ENCODE measurements at regions not wholly inside any gene's neighbourhood (a gene's known extent, or its start where the extent isn't known, plus 50 kb on each side); places are given as distances from the start of the nearest gene placed in this dataset.
"Not testable (repeated sequence)": the region's sequence is repeated elsewhere in the genome, so short reads cannot be mapped to it uniquely, and the experiment has no call there.

DNA sequence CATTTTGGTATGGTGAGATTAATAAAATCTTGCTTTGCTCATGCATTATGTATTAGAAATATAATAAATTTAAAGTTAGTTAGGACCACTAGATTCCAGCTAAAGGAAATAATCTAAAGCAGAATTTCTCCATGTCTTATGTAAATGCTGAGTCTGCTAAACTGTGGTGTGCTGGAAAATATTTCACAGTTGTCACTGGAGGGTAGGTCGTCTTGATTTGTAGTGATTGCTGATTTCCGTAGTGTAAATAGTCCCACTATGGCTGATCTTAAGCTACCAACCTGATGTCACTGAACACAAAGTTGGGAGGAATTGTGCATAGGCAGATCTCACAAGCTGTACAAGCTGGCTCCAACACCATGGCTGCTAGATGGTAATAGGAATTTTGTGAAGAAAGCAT lies 133.4 kb upstream of the NR3C2 start:
- ATAC-seq: no peak
- no peak for DNase-seq (ENCODE audit: low spot score)

DNA sequence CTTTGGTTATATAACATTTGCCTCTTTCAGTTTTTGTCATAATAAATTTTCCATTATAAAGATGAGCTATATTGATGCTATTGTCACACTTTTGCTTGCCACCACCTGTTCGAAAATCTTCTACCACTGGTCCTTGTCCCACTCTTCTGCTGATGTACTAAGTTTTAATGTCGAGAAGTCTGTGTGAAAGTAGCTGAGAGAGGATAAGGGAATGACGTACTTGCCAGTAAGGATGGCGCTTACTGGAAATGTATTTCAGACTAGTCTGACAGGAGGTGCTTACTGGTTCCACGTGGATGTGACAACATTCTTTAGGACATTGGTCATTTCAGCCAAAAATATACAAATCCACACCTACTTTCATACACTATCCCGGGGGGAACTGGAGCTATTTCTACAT lies 132.7 kb upstream of the NR3C2 start:
- no peak for ATAC-seq
- DNase-seq (ENCODE audit: low spot score): no peak

DNA sequence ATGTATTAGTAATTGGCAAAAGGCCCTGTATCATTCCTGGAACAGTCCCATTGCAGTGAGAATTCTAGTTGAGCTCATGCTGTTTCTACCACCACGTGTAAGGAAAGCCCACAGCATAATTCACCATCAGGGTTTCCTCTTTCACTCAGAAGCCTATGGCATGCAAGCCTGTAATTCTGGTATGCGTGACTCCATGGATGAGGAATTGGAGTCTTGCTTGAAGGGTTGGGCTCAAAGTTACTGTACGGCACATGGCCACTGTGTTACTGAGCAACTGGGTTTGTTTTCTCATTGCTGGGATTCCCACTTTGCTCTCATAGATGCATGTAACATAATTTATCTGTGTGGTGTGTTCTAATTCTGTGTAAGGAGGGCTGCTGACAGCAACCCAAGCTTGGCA lies 132.3 kb upstream of the NR3C2 start:
- ATAC-seq: no peak
- DNase-seq (ENCODE audit: low spot score): no peak

DNA sequence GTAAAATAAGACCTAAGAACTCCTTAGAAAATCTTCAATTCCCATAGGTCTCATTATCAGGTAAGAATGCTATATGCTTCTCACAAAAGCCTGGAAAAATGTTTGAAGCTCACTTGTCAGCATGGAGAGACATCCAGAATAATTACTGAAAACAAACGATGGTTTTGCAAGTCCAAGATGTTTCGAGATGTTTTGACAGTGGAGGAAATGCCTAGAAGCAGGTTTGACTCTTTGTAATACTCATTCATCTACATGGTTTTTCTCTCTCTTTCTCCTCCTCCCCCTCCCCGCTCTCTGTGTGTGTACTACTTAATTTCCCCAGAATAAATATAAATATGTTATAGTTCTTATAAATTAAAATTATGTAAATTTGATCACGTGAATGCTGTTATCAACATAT lies 131.9 kb upstream of the NR3C2 start:
- ATAC-seq: no peak
- no peak for DNase-seq (ENCODE audit: low spot score)

DNA sequence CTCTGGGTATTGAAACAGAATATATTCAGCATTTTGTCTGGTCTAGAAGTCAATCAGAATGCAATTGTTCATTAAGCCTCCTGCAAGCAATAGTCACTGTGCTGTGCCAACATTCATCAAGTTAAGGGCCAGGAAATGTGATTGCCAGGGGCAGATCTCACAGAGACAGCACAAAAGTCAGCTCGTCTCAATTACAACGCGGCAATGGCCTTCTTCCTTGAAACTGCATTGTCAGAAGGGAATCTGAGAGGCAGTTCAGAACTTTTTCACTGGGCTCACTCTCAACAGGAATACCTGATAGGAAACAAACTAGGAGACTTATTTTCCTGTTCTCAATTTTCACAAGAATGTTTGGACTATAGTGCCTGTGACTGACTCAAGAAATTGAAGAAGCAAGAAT lies 131.1 kb upstream of the NR3C2 start:
- ATAC-seq (no peak), DNase-seq (ENCODE audit: low spot score) (no peak)

DNA sequence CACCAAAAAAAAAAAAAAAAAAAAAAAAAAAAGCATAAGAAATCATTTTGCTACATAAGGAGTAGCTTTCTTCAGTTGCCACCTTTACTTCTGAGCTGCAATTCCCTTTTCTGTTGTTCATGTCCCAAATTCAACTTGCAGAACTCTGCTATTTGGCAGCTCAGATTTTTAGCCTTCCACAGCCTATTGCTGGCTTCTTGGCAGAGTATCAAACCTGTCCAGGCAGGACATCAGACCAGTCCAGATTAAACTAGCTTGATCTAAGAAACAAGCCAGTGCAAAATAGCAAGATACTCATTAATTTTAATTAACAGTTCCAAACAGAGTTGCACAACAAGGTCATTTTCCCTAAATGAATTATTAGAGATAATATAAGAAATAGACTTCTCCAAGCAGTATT lies 123.6 kb upstream of the NR3C2 start:
- ATAC-seq: peak; percentile 64
- no peak for DNase-seq (ENCODE audit: low spot score)

DNA sequence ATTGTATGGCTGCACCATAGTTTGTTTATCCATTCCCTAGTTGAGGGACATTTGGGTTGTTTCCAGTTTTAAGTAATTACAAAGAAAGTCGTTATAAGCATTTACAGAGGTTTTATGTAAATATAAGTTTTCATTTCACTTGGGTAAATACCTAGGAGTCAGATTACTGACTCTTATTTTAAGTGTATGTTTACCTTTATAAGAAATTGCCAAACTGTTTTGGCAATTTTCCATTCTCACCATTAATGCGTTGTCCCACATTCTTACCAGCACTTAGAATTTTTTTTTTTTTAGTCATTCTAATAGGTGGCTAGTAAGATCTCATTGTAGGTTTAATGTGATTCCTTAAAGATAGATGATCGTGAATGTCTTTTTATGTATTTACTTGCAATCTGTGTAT lies 121.5 kb upstream of the NR3C2 start:
- no peak for ATAC-seq
- no peak for DNase-seq (ENCODE audit: low spot score)

DNA sequence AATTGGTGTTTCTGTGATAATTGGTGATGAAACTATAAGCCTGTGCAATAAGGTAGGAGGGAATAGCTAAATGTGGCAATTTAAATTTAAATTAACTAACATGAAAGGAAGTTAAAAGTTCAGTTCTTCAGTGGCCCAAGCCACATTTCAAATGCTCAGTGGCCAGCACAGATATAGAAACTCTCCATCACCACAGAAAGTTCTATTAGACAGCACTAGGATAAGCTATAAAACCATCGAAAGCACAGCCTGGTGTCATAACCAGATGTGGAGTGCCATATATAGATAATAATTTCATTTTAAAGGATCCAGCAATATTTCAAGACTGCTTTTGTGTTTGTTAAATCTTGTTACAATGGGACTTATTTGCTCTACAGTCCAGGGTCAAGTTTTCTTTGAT lies 119.3 kb upstream of the NR3C2 start:
- ATAC-seq: no peak

DNA sequence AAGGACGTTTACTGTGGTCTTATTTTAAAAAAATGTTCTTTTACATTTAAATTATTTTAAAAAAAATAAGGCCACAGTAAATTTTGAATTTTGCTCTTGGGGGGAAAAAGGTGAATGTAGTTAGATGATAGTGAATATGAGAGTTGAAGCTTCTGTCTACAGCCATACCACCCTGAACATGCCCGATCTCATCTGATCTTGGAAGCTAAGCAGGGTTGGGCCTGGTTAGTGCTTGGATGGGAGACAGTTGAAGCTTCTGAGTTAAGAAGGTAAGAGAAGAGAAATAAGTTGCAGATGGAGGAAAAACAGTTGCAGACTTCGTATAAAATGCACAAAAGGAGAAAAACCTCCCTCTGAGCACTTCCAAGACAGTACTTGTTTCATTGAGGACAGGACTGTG lies 115.6 kb upstream of the NR3C2 start:
- no peak for DNase-seq (ENCODE audit: low spot score)
- no peak for ATAC-seq

More for the DNA sequence above, 119.3 kb upstream of the NR3C2 start:
- no peak for DNase-seq (ENCODE audit: low spot score)

DNA sequence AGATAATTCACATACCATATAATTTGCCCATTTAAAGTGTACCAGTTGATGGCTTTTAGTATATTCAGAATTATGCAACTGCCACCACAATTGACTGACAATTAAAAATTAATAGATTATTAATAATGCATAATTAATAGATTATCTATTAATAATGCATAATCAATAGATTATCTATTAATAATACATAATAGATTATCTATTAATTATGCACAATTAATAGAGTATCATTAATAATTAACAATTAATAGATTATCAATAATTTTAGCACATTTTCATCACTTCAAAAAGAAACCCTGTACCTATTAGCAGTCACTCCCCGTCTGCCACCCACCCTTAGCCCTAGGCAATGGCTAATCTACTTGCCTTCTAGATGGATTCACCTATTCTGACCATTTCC lies 108.6 kb upstream of the NR3C2 start:
- DNase-seq (ENCODE audit: low spot score) (no peak), ATAC-seq (no peak)

DNA sequence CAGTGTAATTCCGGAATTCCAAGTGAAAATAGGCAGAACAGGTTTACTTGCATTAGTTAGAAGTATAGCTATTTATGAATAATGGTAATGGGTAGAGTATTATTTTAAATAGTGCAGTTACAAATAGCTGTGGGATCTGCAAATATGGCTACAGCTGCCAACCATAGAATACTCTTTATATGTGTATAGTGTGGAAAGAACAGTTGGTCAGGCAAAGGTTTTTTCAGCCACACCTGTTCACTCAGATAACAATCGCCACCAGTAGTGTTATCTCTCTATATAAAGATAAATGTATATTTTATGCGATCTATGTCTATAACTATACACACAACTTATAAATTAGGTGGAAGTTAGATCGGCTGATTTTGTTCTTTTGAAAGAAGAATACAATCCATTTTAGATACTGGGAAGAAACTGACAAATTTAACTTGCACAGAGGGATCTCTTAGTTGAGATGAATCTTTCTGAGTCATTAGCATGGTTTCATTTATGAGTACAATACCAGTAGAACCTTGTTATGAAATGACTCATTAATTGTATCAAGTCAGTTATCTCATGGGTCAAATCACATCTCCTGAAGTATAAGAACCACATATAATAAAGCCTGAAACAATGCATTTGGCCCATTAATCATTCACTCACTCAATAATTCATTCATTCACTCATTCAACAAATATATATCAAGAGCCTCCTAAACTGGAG lies 100.9 kb upstream of the NR3C2 start:
- ATAC-seq (no peak), DNase-seq (ENCODE audit: low spot score) (no peak)

DNA sequence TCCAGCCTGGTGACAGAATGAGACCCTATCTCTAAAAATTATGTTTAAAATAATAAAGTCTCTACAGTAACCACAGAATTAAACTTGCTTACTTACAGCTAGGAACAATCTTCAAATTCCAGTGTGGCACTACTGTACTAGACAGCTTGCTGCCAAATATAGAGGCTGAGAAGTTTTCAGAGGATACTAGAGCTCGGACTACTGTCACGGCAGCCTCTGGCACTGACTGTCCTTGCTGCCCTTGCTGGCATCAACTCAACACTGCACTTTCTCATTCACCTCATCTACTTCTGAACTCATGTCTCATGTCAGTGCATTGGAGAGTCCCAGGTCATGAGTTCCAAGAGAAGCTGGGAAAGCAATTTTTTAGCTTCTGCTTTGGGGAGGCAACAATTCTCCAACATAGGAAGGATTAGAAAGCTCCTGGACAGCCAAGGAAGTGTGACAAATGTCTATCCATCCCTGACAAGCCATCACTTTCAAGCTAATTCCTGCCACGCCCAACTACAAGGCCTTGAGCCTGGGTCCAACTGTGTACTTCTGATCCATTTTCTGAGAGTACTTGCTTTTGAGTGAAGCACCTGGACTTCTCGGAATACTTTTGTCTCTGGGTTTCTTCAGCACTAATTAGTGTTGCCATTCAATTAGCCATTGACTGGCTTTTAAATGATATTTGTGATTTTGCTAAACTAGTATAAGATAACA lies 98.6 kb upstream of the NR3C2 start:
- ATAC-seq: no peak
- no peak for DNase-seq (ENCODE audit: low spot score)

DNA sequence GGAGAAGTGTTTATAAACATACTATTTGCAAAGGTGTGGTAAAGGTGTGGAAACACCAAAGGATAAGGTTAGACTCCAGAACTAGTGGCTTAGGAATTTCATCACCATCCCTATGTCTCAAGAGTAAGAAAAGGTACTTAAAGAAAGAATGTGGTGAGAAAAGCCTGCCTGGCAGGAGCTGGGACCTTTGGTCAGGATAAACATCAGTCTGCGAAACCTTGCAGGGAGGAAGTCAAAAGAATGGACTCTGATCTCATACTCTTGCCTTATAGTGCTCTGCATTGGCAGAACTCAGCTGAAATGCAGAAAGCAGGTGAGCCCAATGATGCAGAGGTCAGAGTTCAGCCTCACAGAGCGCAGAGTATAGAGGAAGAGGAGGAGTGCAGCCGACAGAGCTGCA lies 97.2 kb upstream of the NR3C2 start:
- peak; percentile 49 for ATAC-seq

DNA sequence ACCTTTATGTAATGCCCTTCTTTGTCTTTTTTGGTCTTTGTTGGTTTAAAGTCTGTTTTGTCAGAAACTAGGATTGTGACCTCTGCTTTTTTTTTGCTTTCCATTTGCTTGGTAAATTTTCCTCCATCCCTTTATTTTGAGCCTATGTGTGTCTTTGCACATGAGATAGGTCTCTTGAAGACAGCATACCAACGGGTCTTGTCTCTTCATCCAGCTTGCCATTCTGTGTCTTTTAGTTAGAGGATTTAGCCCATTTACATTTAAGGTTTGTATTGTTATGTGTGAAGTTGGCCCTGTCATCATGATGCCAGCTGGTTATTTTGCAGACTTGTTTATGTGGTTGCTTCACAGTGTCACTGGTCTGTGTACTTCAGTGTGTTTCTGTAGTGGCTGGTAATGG lies 91.6 kb upstream of the NR3C2 start:
- ATAC-seq; DNase-seq (ENCODE audit: low spot score): not testable (repeated sequence)

More for the DNA sequence above, 97.2 kb upstream of the NR3C2 start:
- DNase-seq (ENCODE audit: low spot score): no peak

DNA sequence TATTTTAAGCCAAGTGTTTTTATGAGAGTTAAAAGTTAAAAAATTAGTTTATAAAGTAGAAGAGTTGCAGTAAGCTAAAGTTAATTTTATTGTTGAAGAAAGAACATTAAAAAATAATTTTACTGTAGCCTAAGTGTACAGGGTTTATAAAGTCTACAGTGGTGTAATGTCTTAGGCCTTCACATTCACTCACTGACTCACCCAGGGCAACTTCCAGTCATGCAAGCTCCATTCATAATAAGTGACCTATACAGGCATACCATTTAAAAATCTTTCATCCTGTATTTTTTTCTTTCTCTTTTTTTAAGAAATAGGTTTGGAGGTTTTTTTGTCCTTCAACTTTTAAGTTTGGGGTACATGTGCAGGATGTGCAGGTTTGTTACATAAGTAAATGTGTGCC lies 87.9 kb upstream of the NR3C2 start:
- DNase-seq (ENCODE audit: low spot score): no peak
- ATAC-seq: no peak

DNA sequence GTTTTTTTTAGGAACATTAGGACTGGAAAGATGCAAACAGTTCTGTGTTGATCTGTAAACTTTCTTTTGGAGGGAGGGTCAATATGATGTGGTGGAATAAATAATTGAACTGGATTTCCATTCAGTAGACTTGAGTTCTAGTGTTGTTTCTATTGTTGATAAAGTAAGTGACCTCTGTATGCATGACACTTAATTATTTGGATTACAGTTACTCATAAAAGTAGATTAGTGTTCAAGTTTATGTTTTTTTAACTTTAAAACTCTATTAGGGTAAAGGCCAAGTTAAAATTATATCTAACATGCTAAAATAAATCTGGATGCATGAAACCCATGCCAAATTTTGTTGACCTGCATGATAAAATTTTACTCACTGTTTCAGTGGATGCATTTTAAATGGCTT lies 85.4 kb upstream of the NR3C2 start:
- ATAC-seq (no peak), DNase-seq (ENCODE audit: low spot score) (no peak)

DNA sequence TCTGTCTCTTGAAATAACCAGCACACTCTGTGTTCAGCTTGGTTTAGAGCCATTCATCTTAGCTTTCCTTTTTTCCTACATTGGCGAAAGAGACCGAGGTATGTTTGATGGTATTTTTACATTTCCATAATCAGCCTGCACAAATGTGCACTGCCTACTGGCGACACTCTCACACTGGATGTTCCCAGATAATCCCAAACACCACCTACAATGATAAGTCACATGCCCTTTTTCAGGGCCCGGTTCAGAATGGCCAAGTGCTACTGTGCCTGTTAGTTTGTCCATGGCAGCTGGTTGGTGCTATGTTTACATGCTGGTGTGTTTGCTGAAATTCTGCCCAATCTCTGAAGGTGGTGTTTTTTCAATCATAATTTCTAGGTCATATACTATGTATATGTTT lies 80.8 kb upstream of the NR3C2 start:
- no peak for ATAC-seq
- no peak for DNase-seq (ENCODE audit: low spot score)

DNA sequence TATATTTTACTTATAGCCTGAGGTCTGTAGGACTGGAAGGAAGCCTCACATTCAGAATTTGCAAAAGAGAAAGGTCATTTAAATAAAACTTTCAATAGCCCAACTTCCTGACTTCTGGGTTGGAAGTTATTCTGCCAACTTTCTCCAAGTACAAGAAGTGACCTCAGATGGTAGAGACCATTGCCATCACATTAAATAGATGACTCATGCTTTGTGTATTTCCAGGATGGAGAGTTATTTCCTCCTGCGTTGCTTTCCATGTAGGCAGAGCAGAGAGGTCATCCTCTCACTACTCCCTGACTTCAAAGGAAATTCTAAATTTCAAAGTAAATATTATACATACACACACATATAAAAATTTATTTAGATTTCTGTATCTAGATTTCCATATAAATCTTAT lies 73.0 kb upstream of the NR3C2 start:
- DNase-seq (ENCODE audit: low spot score) (no peak), ATAC-seq (no peak)

DNA sequence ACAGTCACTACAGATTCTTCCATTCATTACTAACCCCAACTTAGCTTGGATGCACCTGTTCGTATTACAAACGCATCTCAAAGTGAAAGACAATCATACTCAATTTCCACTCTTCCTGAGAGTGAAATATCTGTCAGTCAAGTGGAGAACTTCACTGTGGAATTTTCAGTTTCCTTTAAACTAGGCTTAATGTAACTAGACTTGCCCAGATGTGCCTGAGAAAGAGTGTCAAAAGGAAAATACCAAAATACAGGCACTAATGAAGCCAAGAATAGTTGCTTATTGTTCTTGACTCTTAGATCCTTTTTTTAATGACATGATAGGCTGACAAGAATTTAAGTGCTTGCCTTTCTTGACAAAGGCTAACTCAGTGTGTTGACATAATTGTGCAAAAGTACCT lies 72.4 kb upstream of the NR3C2 start:
- DNase-seq (ENCODE audit: low spot score) (no peak), ATAC-seq (no peak)

DNA sequence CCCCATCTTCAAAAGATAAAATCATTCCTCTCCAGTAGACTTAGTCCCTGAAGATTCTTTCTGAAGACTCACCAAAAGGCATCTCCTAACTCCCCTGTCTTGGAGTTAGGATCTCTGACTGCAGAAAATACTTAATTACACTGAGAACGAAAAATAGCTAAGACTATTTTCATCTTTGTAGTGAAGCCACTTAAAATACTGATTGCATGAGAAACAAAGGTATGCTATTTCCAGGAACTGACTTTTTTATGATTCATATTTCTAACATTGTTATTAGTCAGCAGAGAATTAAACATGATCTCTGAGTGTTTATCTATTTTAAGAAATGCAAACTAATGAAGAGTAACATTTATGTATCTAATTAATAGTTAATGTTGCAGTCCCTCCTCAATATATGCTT lies 71.8 kb upstream of the NR3C2 start:
- no peak for DNase-seq (ENCODE audit: low spot score)
- no peak for ATAC-seq

DNA sequence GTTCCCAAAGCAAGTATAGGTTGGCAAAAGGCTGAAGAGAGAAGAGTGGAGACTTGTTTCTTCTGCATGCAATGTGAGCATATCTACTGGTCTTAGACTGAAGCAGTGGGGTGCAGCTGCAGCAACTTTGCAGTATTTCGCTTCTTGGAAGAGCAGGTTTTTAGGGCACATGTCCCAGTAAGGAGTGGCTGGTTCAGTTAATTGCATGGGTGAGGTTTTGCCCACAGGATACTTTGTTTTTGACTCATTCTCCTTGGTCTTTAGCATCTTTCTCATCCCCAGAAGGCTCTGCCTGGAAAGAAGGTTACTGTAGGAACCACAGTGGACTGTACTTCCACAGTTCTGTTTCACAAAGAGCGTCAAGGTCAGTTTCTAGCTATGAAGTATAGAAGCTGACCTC lies 68.0 kb upstream of the NR3C2 start:
- ATAC-seq: no peak
- no peak for DNase-seq (ENCODE audit: low spot score)

DNA sequence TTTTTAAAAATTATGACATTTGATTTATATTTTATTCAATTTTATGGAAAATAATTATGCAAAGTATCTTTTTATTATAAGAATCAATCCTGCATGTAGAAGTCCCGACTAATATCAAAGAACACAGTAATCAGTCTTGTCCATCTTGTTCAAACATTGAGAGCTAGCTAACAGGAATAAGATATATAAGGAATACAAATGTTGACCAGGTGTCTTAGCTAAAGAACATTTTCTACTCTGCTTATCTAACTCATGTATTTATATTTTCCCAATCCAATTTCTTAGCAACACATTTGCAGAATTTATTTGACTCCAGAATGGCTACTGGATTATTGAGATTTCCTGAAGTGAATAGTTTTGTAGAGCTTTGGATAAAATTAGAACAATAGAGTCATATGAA lies 61.5 kb upstream of the NR3C2 start:
- DNase-seq (ENCODE audit: low spot score): no peak
- no peak for ATAC-seq

DNA sequence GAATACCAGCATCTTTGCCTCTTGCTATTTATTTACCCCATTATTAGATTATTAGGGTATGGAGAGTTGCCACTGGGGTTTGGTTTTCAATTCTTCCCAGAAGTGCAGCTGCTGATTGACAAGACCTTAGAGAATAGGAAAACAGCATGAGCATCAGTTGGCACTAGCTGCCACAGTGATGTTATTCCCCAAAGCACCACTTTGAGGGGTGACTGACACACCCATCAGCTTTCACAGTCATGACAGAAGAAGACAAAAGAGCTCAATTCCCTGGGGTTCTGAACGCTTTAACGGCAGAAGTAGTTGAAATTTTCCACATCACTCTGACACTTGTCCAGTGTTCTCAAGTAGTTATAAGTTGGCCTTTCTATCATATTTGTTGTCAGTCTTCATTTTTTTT lies 55.0 kb upstream of the NR3C2 start:
- no peak for ATAC-seq

More for the DNA sequence above, 55.0 kb upstream of the NR3C2 start:
- no peak for DNase-seq (ENCODE audit: low spot score)
